Mesodermal cell (in vitro differentiated cells): ENCODE measurements at regions not wholly inside any gene's neighbourhood (a gene's known extent, or its start where the extent isn't known, plus 50 kb on each side); places are given as distances from the start of the nearest gene placed in this dataset.
"Not testable (repeated sequence)": the region's sequence is repeated elsewhere in the genome, so short reads cannot be mapped to it uniquely, and the experiment has no call there.

ENCODE experiments used
- H3K27ac ChIP-seq: 2 replicates; pipeline ENCODE4 v1.7.0; 2013; ENCODE audit warnings: mild to moderate bottlenecking, low read depth, low read length, moderate library complexity; ENCODE audit not compliant: severe bottlenecking
- H3K36me3 ChIP-seq: 2 replicates; pipeline ENCODE4 v1.7.1; 2013; ENCODE audit warnings: mild to moderate bottlenecking, low read length, moderate library complexity; ENCODE audit not compliant: control insufficient read depth, insufficient read depth
- H3K4me1 ChIP-seq: one replicate; pipeline ENCODE4 v1.7.1; 2013; ENCODE audit warnings: mild to moderate bottlenecking, low read length; ENCODE audit not compliant: insufficient read depth, control insufficient read depth, poor library complexity, severe bottlenecking
- H3K4me3 ChIP-seq: 2 replicates; pipeline ENCODE4 v1.7.0; 2013; ENCODE audit warnings: low read length, control low read depth, mild to moderate bottlenecking; ENCODE audit not compliant: insufficient read depth, poor library complexity, severe bottlenecking; ENCODE audit errors: extremely low read depth
- H3K9me3 ChIP-seq: 2 replicates; pipeline ENCODE4 v1.7.1; 2013; ENCODE audit warnings: mild to moderate bottlenecking, low read length, moderate library complexity; ENCODE audit not compliant: control insufficient read depth
- WGBS, 2 experiments: methylation state at CpG; one replicate each; pipeline ENCODE4 v1.1.5; 2013; ENCODE audit warnings: missing lambda C conversion rate in 2 of 2; ENCODE audit not compliant: insufficient coverage in 2 of 2; 5-methylcytosine and 5-hydroxymethylcytosine counted together

DNA sequence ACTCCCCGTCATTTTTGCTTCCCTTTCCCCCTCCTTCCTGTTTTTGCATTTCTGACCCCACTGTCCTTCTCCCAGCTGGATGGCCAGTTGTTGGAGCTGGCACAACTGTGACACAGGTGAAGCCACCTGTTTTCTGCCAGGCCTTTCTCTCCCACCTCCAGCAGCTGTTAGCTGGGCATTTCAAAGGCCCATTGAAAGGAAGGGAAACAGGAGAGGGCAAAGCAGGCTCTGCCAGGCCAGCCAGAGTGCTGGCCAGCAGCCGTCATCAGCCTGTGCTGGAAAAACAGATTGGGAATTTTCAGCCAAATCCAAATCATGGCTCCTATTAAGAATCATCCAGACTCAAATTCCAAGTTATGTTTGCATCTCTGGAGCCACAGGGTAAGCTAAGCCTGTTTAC is 155.2 kb upstream of the C2CD4B start:
- no peaks in the 10 kb centered on the region for H3K36me3 ChIP-seq
- no peaks in the 10 kb centered on the region for H3K4me1 ChIP-seq
- H3K9me3 ChIP-seq: no peaks in the 10 kb centered on the region
- no peak overlapping the region for H3K4me3 ChIP-seq
- 69 to 86% methylated on average over 2 of the region's 2 CpGs for WGBS, 2 experiments
- no peak overlapping the region for H3K27ac ChIP-seq

DNA sequence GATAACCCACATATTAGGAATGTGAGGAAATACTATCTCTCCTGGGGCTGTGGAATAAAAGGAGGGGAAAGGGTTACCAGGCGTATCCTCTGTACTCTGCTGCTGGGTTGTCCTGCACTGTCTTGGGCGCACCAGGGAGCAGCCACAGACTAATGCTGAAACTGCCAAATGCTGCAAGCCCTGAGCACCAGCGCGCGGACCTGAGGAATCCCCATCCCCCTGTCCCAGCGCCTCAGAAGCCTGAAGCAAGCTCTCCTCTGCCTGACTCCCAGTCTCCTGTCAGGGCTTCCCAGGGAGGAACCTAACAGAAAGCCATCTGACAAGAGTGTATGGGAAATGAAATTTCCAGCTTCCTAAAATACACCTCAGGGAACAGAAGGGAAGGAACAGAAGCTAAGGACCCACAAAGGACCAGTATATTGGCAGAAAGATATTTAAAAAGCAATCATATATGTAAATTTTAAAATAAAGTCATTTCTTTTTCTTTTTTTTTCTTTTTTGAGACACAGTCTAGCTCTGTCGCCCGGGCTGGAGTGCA is 158.3 kb upstream of the C2CD4B start:
- 62 to 78% methylated on average over 3 to 8 of the region's 8 CpGs for WGBS, 2 experiments
- H3K4me3 ChIP-seq: no peak overlapping the region
- no peaks in the 10 kb centered on the region for H3K36me3 ChIP-seq
- no peaks in the 10 kb centered on the region for H3K4me1 ChIP-seq
- H3K9me3 ChIP-seq: no peaks in the 10 kb centered on the region
- no peak overlapping the region for H3K27ac ChIP-seq

DNA sequence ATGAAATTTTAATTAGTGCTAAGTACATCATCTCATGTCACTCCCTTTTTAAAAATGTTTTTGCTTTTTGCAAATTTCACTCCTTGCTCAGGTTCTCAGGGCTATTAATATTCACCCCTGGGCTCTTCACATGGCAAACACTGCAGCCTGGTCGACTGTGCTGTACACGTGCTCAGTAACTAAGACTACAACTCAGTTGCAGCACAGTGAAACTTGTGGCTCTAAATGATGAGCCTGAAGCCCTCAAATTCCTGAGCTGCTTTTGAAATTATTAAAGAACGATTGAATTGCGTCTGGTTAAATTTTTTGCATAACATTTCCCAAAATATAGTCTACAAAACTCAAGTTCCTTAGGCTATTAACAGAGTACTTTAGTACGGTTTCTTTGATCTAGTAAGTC is 159.3 kb upstream of the C2CD4B start:
- Histone ChIP-seq H3K4me3 (no peak overlapping the region), H3K9me3 (no peaks in the 10 kb centered on the region), H3K4me1 (no peaks in the 10 kb centered on the region), H3K36me3 (no peaks in the 10 kb centered on the region), H3K27ac (no peak overlapping the region)
- WGBS, 2 experiments: 89 to 96% methylated on average over 4 of the region's 5 CpGs

DNA sequence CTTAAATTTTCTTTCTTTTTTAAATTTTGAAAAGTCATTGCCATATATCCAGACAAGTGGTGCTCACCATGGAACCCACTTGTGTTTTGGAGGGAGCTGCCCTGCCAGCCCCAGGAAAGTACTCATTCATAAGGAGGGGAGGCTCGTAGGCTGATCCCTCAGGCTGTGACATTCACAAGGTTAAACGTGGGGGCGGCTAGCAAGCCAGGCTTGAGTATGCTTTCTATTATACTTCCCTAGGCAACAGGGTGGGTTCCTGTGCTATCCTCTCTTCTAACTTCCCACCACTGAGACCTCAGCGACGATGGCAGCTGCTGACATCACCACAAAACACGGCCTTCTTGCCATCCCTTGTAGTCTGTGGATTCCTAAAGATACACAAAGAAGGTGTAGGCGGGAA is 160.5 kb upstream of the C2CD4B start:
- 62 to 63% methylated on average over 5 to 7 of the region's 7 CpGs for WGBS, 2 experiments
- Histone ChIP-seq H3K9me3 (no peaks in the 10 kb centered on the region), H3K27ac (no peak overlapping the region), H3K36me3 (no peaks in the 10 kb centered on the region), H3K4me3 (no peak overlapping the region), H3K4me1 (no peaks in the 10 kb centered on the region)

DNA sequence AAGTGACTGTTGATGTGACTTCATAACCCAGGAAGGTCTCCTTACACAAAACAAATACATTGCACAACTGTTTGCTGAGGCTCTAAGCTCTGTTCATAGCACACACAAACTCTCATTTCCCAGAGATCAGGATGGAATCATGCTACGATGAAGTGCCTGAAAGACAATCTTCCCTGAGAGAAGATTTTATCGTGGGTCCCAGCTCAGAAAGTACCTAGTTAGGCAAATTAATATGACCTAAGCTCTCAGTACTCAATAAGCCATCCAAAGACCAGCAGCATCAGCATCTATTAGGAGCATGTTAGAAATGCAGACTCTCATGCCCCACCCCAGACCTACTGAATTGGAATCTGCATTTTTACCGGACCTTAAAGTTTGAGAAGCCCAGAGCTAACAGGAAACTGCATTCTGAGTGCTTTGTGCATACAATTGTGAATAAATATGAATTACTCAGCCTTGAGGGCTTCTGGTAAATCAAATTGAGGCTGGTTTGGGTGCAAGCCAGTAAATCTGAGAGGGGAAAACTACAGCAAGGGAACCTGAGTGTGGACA is 161.5 kb upstream of the C2CD4B start:
- no peaks in the 10 kb centered on the region for H3K9me3 ChIP-seq
- WGBS, 2 experiments: 82 to 83% methylated on average over 2 to 3 of the region's 3 CpGs
- H3K36me3 ChIP-seq: no peaks in the 10 kb centered on the region
- H3K4me1 ChIP-seq: no peaks in the 10 kb centered on the region
- H3K27ac ChIP-seq: no peak overlapping the region
- no peak overlapping the region for H3K4me3 ChIP-seq

DNA sequence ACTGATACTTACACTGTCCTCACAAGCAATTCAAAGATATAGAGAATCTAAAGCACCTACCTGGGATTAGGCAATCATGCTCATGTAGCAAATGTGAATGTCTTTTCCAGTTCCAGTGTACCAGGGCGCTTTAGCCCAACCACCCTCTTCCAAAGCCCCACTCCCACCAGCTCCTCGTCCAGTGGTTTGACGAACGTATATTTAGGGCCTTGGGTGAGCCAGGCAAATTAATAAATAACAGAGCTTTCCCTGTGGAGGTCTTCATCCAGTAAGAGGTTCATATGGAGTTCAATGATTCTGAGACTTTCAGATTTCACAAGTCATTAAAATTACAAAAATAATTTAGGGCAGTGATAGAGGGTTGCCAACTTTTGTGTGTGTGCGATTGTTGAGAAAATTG is 162.3 kb upstream of the C2CD4B start:
- no peak overlapping the region for H3K27ac ChIP-seq

DNA sequence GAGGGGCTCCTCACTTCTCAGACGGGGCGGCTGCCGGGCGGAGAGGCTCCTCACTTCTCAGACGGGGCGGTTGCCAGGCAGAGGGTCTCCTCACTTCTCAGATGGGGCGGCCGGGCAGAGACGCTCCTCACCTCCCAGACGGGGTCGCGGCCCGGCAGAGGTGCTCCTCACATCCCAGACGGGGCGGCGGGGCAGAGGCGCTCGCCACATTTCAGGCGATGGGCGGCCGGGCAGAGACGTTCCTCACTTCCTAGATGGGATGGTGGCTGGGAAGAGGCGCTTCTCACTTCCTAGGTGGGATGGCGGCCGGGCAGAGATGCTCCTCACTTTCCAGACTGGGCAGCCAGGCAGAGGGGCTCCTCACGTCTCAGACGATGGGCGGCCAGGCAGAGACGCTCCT is 167.4 kb upstream of the C2CD4B start:
- H3K27ac ChIP-seq, H3K4me3 ChIP-seq, H3K9me3 ChIP-seq, H3K4me1 ChIP-seq, H3K36me3 ChIP-seq: not testable (repeated sequence)
- WGBS, 2 experiments: 96 to 100% methylated on average over 2 to 9 of the region's 29 CpGs

More for the DNA sequence above, 162.3 kb upstream of the C2CD4B start:
- Histone ChIP-seq H3K9me3 (no peaks in the 10 kb centered on the region), H3K4me1 (no peaks in the 10 kb centered on the region), H3K4me3 (no peak overlapping the region), H3K36me3 (no peaks in the 10 kb centered on the region)
- 83 to 100% methylated on average over 1 to 2 of the region's 5 CpGs for WGBS, 2 experiments

DNA sequence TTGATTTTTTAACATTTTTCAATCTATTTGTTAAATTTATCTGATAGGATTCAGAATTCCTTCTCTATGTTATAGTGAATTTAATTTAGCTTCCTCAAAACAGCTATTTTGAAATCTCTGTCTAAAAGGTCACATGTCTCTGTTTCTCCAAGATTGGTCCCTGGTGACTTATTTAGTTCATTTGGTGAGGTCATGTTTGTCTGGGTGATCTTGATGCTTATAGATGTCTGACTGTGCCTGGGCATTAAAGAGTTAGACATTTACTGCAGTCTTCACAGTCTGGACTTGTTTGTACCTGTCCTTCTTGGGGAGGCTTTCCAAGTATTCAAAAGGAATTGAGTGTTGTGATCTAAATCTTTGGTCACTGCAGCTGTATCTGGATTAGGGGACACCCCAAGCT is 169.5 kb upstream of the C2CD4B start:
- no peaks in the 10 kb centered on the region for H3K36me3 ChIP-seq
- no peaks in the 10 kb centered on the region for H3K9me3 ChIP-seq
- H3K4me3 ChIP-seq: no peak overlapping the region
- H3K4me1 ChIP-seq: no peaks in the 10 kb centered on the region
- no peak overlapping the region for H3K27ac ChIP-seq

DNA sequence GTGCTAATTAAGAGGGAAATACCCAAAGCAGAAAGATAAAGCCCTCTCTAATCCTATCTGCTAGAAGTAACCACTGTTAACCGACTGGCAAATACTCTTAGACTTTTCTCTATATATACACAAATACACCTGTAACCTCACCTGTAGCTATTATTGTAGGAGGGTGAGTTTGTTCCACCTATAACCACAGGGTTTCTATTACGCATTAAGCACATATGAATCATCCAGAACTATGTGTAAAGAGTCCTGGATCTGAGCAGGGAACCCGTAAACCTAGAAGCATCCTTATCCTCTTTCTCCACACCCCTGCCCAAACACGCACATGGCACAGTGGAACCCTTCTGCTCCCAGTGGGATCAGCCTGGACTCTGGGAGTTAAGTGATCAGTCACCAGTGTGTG is 172.8 kb upstream of the C2CD4B start:
- Histone ChIP-seq H3K36me3 (no peaks in the 10 kb centered on the region), H3K4me1 (no peaks in the 10 kb centered on the region), H3K9me3 (no peaks in the 10 kb centered on the region), H3K4me3 (no peak overlapping the region), H3K27ac (no peak overlapping the region)
- WGBS, 2 experiments: 100% methylated on average over 1 of the region's 4 CpGs

DNA sequence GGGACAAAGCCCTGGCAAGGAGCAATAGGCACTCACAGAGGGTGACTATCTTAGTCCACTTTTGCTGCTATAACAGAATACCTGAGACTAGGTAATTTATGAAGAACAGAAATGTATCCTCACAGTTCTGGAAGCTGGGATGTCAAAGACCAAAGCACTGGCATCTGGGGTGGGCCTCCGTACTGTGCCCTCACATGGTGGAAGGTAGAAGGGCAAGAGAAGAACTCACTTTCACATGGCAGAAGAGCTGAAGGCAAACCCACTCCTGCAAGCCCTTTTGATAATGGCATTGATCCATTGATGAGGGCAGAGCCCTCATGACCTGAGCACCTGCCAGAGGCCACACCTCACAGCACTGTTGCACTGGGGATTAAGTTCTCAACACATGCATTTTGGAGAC is 173.4 kb upstream of the C2CD4B start:
- Histone ChIP-seq H3K4me3 (no peak overlapping the region), H3K36me3 (no peaks in the 10 kb centered on the region)
- 100% methylated on average over 1 of the region's 1 CpG for WGBS, 2 experiments

DNA sequence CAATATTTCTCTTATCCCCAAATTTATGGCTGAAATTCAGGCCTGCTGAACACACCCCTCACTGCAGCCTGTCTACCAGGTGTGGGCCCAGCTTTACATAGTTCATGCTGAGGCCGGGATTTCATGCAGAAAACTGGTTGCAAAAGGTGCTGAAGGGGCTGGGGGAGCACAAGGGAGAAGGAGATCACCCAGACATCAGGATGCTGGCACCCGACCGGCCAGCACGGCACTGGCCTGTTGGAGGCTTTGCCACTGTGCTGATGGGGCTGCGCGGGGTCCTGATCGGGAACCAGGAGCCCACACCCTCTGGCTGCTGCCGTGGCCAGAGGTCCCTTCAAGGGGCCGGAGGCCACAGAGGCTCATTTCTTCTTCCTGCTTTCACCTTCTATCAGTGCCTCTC is 177.9 kb upstream of the C2CD4B start:
- H3K36me3 ChIP-seq: no peaks in the 10 kb centered on the region
- 90 to 94% methylated on average over 2 to 9 of the region's 9 CpGs for WGBS, 2 experiments

More for the DNA sequence above, 173.4 kb upstream of the C2CD4B start:
- no peaks in the 10 kb centered on the region for H3K9me3 ChIP-seq
- H3K4me1 ChIP-seq: no peaks in the 10 kb centered on the region
- no peak overlapping the region for H3K27ac ChIP-seq

More for the DNA sequence above, 177.9 kb upstream of the C2CD4B start:
- H3K4me1 ChIP-seq: no peaks in the 10 kb centered on the region
- no peak overlapping the region for H3K27ac ChIP-seq
- H3K4me3 ChIP-seq: no peak overlapping the region
- H3K9me3 ChIP-seq: no peaks in the 10 kb centered on the region
